ENCODE measurements at regions not wholly inside any gene's neighbourhood (a gene's known extent, or its start where the extent isn't known, plus 50 kb on each side); places are given as distances from the start of the nearest gene placed in this dataset.

GRCh38 chr1:220348211-220348610 lies 76.0 kb upstream of the RAB3GAP2 start:
- TF ChIP-seq, protein P1, sequence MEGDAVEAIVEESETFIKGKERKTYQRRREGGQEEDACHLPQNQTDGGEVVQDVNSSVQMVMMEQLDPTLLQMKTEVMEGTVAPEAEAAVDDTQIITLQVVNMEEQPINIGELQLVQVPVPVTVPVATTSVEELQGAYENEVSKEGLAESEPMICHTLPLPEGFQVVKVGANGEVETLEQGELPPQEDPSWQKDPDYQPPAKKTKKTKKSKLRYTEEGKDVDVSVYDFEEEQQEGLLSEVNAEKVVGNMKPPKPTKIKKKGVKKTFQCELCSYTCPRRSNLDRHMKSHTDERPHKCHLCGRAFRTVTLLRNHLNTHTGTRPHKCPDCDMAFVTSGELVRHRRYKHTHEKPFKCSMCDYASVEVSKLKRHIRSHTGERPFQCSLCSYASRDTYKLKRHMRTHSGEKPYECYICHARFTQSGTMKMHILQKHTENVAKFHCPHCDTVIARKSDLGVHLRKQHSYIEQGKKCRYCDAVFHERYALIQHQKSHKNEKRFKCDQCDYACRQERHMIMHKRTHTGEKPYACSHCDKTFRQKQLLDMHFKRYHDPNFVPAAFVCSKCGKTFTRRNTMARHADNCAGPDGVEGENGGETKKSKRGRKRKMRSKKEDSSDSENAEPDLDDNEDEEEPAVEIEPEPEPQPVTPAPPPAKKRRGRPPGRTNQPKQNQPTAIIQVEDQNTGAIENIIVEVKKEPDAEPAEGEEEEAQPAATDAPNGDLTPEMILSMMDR (IDR thresholded peaks at IDR 0.05; ENCODE audit: borderline replicate concordance, extremely low read depth, low read length, poor library complexity, severe bottlenecking): no peak
- no peak for TF ChIP-seq EZH2 (IDR thresholded peaks at IDR 0.05; ENCODE audit: borderline replicate concordance, low read depth, low read length, severe bottlenecking)
